Loucy (cell line): ENCODE measurements at regions not wholly inside any gene's neighbourhood (a gene's known extent, or its start where the extent isn't known, plus 50 kb on each side); places are given as distances from the start of the nearest gene placed in this dataset.

Experiments used
- EZH2phosphoT487 ChIP-seq: fragments of 200-600 bp; IDR thresholded peaks from 2 replicates; pipeline ENCODE4 v1.6.1; 2018; ENCODE audit warnings: antibody characterized with exemption, mild to moderate bottlenecking, moderate library complexity, borderline replicate concordance
- TF ChIP-seq, protein P1 (sequence below): fragments of 200-600 bp; sonication (generic); conservative IDR thresholded peaks from 2 replicates; pipeline ENCODE4 v1.5.1; 2014; ENCODE audit warnings: mild to moderate bottlenecking, antibody characterized with exemption, low read length

DNA sequence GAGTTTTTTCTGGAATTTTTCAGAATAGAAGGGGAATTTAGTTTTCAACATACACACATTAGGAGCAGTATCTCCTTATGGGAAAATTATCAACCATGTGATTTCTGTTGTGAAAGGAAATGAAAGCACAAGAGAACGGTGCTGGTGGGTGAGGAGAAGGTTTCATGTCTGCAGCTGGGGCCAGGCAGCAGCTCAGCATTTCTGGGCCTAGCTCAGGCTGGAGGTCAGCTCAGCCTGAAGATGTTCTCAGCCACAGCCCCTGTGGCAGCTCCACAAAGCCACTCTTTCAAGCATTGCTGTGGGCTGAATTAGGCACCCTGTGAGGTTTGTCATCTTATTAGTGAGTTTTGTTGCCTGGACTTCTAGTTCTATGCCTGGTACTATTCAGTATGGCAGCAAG is 90.3 kb downstream of the DIRAS2 start:
- TF ChIP-seq, protein P1, sequence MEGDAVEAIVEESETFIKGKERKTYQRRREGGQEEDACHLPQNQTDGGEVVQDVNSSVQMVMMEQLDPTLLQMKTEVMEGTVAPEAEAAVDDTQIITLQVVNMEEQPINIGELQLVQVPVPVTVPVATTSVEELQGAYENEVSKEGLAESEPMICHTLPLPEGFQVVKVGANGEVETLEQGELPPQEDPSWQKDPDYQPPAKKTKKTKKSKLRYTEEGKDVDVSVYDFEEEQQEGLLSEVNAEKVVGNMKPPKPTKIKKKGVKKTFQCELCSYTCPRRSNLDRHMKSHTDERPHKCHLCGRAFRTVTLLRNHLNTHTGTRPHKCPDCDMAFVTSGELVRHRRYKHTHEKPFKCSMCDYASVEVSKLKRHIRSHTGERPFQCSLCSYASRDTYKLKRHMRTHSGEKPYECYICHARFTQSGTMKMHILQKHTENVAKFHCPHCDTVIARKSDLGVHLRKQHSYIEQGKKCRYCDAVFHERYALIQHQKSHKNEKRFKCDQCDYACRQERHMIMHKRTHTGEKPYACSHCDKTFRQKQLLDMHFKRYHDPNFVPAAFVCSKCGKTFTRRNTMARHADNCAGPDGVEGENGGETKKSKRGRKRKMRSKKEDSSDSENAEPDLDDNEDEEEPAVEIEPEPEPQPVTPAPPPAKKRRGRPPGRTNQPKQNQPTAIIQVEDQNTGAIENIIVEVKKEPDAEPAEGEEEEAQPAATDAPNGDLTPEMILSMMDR, result no peak
- no peak for TF ChIP-seq EZH2phosphoT487
